ENCODE measurements at regions not wholly inside any gene's neighbourhood (a gene's known extent, or its start where the extent isn't known, plus 50 kb on each side); places are given as distances from the start of the nearest gene placed in this dataset.

- TF ChIP-seq EZH2 (IDR thresholded peaks at IDR 0.05; ENCODE audit: low read length, missing control alignments) (no peak), CTCF (conservative IDR thresholded peaks at IDR 0.05 in 1 of 2, IDR thresholded peaks at IDR 0.05 in 1 of 2; ENCODE audit: low read depth in 1 of 2, low read length in 2 of 2) (no peak)
These were observed 77.1 kb upstream of the GALNT5 start for GRCh38 chr2:157180359-157180758.

All from fibroblast of lung (primary cell).